Hematopoietic multipotent progenitor cell treated with erythropoietin and hydrocortisone succinate and interleukin-3 and kit ligand, for 15 days (in vitro differentiated cells): ENCODE measurements at regions not wholly inside any gene's neighbourhood (a gene's known extent, or its start where the extent isn't known, plus 50 kb on each side); places are given as distances from the start of the nearest gene placed in this dataset.

Source experiments
- DNase-seq: peaks from one replicate; pipeline ENCODE4 v3.0.0-alpha.2; 2015; ENCODE audit warnings: low spot score

DNA sequence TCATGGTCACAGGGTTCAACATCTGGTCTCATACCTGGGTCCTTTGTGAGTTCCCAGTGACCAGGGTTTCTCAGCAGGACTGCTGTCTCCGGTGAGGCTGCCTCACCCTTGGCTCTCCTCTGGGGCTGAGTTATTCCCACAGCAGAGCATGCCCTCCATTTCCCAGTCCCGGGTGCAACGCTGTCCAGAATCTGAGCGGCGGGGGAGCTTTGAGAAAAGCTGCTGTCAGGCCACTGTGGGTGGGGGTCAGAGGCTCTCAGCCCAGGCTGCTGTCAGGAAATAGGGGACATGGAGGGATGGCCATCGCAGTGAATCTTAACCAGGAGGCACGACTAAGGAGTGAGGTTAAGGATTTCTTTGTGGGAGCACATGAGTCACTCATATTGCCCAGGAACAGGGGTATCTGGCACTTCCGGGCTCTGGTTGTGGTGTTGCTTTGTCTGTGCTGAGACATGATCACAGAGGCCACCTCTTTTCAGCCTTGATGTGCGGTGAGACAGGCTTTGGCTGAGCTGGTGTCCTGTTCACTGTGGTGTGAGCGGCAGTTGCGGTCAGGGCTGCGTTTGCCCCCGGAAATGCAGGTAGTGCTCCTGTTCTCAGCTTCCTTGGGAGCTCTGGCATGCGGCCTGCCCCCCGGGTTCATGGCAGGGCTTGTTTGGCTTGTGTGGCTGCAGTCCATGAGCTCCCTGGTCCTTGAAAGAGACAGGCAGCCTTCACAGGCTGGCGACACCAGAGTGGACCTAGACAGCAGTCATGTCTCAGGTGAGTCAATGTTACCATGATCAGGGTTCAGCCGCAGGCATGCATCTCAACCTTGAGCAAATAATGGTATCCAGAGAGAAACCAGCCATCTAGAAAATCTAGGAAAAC, 310.7 kb upstream of the MYT1L start:
- DNase-seq: no peak

DNA sequence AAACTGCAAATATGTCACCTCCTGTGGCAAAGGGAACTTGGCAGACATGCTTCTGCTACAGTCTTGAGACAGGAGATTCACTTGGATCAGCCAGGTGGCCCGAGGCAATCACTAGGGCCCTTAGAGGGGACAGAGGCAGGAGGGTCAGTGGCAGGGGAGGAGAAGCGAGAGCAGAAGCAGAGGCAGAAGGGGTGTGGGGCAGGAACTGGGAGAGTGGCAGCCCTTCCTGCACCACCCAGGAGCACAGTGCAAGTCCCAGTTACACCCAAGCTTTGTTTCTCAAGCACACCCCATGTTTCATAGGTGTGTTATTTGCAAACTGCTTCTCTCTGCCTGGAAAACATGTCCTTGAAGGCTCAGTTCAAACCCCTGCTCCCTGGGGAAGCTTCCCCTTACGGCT, 309.7 kb upstream of the MYT1L start:
- no peak for DNase-seq

DNA sequence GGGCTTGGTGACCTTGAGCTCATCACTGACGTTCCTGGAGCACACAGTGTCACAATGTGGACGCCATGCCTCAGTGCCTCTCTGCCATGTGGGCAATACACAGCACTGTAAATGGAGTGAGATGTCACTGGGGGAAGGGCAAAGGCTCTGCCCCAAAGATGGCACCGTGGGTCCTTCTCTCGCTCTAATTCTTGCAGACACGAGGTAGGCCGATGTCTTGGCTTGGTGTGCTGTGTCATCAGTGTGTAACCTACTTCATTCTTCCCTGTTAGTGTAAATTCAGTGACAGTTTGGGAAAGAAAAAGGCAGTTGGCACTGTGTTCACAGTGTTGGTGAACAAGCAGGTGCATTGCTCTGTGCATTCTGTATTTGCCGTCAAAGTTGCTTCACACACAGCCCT, 309.3 kb upstream of the MYT1L start:
- DNase-seq: no peak

DNA sequence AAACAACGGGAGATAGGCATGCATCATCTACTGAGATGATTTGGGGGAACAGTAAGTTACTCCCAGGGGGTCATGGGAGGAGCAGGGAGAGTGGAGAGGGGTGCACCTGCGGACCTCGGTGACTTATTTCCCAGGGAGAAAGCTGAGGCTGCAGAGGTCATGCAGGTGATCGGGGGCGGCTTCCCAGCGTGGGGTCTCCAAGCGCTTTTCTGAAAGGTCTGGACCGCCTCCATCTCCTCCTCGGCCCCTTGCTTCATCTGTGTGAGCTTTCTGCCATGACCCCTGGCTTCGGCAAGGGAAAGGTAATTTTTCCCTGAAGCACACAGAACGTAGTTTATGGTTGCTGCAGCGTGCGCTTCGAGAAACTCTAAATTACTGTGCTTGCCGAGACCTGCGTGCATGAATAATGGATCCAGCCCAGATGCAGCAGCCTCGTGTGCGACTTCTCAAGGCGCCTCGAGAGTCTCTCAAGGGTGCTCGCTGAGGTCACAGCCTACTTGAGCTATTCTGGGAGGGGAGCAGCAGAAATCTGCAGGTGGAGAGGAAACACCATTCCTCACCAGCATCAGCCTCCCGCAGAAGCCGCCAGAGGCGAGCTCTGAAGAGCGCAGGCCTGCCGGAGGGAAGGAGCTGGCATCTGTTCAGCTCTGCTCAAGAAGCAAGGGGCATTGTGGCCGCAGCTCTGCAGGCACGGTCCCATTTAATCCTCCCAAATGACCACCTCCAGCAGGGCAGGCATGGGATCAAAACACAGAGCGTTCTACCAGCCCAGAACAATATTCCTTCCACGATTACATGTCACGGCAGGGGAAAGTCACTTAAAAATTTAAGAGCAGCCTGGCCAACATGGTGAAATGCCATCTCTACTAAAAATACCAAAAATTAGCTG, 308.4 kb upstream of the MYT1L start:
- DNase-seq: no peak

DNA sequence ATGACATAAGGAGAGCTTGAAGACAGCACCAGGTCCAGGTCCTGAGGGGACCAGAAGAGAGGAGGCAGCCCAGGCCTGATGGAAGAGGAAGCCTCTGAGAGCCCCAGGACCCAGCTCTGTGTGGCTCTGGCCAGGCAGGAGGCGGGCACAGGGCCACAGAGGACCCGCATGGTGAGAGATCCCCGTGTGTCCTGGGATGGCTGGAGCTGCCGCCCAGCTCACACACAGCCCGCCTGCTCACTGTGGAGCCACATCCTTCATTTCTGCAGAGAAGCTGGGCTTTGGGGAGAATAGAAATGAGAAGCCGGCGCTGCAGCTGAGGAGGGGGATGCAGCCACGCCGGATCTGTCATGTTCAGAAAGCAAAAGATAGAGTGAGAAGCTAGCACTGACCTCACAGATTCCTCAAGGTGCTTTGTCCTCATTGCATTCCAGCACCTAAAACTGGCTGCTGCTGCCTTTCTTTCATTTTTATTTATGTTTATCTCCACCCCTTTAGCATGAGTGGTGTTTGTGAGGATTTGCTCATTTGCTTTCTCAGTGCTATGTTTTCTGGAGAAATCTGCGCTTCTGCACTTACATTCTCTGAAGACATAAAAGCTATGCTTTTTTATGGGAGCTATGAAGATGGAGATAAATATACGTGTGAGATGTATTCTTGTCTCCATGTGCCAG, 307.6 kb upstream of the MYT1L start:
- DNase-seq: no peak

DNA sequence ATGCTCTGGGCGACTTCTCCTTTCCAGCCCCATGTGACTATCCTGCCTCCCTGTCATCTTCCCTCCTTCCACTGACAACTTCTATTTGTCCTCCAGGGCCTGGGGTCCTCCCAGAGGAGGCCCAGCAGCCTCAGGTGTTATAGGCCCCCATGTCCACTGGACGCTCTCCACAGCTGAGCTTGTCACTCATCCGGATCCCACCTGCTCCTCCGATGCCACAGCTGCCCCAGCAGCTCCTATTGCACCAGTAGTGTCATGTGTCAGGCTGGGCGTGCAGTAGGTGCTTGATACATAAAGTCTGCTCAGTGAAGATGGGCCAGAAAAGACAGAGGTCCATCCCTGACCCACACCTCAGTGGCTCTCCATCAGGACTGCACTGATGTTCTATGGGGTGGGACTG, 305.7 kb upstream of the MYT1L start:
- DNase-seq: no peak

DNA sequence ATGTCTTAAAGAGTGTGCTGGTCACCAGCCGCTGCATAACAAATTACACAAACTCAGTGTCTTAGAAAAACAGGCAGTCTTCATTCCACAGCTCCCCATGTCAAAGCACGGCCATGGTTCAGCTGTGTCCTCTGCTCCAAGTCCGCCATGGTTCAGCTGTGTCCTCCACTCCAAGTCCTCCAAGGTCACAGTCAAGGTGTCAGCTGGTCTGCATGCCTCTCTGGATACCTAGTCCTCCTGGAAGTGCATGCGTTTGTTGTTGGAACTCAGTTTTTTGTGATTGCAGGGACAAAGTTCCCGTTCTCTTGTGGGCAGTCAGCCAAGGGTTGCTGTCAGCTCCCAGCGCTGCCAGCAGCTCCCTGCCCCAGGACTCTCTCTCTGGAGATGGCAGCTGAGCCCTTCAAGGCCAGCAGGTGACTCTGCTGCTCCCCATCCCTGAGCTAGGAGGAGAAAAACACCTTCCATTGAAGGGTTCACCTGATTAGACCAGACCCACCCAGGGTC, 304.0 kb upstream of the MYT1L start:
- no peak for DNase-seq

DNA sequence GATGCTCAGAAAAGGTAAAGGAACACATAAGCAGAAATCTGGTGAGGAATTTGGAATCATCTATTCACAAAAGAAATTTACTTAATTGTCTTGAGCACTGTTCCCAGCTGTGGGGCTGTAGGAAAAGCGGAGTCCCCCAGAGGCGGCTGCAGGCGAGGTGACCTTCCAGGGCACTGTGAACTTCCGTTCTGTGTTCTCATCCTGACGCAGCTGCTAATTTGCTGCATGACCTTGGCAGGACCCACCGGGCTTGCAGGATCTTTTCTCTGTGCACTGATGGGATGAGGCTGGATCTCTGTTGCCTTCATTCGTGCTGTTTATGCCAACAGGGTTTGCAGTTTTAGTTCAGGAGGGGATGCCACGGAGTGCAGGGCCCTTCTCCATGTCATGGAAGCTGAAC, 301.9 kb upstream of the MYT1L start:
- no peak for DNase-seq

DNA sequence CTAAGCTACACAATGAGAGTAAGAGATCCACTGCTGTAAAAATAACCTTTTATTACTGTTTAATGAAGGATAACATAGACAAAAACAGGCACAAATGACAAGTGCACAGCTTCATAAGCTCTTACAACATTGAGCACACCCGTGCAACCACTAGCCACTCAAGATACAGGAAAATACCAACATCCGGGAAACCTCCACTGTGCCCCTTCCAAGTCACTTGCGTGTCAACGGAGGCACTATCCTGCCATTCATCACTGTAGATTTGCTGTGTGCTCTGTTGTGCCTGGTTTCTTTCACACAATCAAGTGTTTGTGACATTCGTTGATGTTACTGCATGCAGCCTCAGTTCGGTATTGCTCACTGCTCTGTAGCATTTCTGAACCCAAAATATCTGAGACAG, 292.9 kb upstream of the MYT1L start:
- DNase-seq: no peak

DNA sequence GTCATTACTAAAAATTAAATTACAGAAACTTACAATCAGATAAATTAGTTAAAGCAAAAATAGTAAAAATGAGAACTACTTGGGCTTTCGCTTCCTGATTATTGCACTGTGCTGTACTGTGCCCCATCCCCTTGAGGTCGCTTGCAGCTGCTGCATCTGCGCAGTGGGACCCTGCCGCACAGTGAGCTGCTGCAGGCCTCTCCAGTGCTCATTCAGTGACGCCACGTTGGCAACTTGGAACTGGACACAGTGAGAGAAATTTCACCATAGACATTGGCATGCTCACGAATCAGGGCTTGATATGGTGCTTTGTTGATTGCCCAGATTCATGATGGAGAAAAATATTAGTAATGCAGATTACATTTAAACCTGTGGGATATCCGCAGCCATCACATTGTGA, 290.8 kb upstream of the MYT1L start:
- no peak for DNase-seq

DNA sequence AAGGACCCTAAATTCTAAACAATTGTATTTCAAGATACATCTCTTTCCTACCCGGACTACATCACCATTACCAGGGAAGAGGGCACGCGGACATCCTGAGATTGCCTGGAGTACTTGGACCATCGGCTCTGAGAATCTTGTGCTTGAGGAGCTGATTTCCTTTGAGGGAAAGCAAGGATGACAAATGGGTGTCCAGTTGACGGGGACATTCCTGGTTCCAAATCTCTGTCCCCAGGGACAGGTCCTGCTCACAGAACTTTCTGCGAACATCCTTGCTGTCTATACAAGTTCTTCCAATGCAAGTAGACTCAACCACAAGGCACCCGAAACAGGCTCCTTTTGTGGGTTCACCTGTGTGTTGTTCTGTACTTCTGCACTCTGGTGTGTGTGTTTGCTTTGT, 289.5 kb upstream of the MYT1L start:
- DNase-seq: no peak

DNA sequence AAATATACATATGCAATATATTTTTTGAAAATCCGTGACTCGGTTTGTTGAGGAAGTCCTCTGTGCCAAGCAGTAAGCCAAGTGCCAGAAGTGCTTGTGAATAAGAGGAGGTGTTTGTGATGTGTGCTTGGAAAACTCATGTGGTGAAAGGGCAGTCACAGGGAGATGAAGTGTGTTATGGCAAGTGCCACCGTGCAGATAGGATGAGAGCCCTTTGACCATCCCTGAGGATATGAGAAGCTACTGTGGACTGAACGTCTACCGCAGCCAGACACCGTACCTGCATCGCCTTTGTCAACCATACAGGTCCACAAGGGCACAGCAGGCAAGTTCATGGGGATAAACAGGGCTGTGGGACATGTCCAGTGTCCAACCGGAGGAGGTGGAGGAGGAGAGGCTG, 288.9 kb upstream of the MYT1L start:
- DNase-seq: no peak

DNA sequence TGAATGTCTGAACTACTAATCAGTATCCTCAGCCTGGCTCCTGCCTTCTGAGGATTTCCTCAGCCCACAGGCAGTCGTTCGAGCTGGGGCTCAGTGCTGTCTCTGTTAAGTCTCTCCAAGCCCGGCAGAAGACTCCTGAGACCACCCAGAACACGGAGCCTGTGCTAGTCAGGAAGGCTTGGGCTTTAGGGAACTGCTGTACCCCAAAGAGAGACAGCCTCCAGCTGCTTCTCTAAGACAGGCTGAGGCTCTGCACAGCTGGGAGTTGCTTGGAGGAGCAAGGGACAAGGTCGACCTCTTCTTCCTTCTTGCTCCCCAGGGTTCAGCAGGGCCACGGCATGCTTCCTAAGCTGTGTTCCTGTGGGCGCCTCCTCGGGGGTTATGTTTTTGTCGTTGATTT, 283.4 kb upstream of the MYT1L start:
- no peak for DNase-seq

DNA sequence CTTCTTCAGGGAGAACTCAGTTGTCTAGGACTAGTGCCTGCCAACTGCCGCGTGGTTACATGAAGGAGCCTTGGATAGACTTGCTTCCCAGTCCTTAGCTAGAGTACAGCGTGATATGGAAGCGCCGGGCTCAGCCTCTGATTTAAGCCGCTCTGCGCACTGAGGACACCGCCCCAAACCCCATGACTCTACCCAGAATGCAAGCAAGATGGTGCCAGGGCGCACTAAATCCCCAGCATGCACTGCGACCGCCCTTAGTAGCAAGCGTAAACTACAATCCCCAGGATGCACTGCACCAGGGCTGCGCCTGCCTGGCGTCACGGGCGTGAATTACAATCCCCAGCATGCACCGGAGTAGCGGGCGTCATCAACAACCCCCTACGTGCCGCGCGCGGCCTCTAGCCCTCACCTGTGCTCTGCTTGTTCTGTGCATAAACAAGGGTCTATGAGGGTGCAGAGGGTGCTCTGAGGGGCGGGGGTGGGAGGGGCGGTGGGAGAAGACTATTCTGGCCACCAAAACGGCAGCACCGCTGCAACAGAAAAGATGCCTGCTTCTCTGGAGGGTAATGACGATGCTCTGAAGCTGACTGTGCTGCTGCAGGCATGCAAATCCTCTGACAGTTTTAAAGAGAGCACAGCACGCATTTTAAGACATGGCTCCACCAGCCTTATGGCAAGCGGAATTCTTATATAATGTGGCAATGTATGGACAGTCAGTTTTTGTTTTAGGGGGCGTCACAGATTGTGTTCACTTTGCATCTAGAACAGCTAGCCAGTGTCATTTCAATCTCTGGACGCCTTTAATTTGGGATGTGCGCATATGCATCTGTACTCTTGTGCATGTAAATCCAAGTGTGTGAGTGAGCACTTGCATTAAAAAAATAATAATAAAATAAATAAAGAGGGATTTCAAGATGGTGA, 282.5 kb upstream of the MYT1L start:
- peak; percentile 39 for DNase-seq

DNA sequence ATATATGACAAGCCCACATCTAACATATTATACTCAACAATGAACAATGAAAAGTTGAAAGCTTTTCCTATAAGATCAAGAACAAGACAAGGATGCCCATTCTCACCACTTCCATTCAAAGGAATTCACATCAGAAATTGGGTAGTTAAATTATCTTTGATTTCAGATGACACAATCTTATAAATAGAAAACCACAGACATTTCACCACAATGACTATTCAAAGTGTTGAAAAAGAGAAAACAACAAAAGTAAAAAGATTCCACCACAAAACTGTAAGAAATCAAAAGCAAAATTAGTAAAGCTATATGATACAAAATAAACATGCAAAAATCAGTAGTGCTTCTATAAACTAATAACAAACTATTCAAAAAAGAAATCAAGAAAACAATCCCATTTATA, 279.7 kb upstream of the MYT1L start:
- DNase-seq: no peak

DNA sequence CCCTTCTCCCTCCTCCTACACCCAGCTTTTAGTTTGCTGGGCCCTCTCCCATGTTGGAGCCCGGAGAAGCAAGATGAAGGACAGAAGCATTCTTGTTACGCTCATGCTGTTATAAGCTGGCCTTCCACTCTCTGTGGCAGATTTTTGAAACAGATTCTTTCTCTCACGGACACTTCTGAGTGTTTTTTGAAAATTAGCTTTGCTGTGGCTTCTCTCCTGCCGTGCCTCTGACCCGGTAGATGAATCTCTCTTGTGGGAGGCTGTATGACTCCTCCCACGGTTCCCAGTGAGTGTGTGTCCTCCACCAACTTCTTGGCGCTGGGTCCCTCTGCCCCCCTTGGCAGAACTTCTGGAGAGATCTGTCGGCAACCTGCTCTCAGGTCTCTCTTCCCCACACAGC, 269.3 kb upstream of the MYT1L start:
- no peak for DNase-seq

DNA sequence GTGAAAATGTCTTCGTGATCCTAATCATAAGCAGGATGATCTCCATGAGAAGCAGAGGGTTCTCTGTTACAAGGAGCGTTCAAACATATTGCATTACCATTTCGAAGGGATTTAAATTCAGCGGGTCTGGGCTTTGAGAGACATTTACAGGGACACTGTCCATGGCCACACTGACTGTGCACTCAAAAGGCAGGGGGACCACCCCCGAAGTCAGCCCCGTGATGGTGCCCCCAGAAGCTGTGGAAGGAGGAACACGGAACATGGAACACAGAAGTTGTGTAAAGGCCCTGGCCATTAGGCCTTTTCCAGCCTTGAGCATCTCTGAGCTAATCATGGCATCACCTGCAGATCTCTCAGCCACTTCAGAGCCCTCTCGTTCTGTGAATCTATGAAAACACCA, 268.4 kb upstream of the MYT1L start:
- no peak for DNase-seq

DNA sequence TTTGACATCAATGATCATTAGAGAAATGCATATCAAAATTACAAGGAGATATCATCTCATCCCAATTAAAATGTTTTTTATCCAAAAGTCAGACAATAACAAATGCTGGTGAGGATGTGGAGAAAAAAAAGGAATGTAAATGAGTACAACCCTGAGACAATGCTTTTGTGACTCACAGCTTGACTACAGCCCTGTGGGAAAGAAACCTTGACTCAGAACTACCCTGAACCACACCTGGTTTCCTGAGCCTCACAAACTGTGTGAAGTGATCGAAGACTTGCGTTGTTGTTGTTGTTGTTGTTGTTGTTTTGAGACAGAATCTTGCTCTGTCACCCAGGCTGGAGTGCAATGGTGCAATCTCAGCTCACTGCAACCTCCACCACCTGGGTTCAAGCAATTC, 266.6 kb upstream of the MYT1L start:
- no peak for DNase-seq

DNA sequence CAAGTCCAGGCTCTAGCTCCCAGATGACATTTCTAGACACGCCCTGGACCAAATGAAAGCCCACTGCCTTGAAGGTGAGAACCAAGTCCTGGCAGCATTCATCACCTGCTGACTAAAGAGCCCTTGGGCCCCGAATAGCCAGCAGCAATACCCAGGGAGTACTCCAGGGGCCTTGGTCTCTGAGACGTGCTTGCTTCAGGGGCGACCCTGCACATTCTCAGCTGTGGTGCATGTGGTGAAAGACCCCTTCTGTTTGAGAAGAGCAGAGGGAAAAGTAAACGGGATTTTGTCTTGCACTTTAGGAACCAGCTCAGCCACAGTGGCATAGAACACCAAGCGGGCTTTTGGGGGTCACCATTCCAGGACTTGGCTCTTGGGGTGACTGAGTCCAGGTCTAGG, 260.5 kb upstream of the MYT1L start:
- no peak for DNase-seq

DNA sequence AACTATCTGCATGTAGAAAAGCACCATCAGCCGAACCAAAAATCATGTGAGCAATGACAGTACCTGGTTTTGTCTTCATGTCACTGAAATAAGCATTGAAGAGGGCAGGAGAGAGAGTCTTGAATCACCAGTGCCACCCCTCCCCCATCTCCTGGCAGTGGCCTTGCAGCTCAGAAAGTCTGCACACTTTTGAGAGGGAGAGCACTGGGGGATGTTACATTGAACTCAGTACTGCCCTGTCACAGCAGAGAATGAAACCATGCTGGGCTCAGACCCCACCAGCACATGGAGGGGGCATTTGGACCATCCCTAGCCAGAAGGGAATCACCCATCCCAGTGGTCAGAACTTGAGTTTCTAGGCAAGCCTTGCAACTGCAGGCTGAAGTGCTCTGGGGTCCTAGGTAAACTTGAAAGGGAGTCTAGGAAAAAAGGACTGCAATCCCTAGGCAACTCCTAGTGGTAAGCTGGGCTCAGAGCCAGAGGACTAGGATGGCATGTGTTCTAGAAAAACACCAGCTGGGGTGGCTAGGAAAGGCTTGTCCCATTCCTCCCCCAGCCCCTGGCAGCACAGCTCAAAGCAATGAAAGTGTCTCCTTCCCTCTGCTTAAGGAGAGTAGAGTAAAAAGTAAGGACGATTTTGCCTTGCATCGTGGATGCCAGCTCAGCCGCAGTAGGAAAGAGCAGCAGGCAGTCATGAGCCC, 259.9 kb upstream of the MYT1L start:
- DNase-seq: no peak

DNA sequence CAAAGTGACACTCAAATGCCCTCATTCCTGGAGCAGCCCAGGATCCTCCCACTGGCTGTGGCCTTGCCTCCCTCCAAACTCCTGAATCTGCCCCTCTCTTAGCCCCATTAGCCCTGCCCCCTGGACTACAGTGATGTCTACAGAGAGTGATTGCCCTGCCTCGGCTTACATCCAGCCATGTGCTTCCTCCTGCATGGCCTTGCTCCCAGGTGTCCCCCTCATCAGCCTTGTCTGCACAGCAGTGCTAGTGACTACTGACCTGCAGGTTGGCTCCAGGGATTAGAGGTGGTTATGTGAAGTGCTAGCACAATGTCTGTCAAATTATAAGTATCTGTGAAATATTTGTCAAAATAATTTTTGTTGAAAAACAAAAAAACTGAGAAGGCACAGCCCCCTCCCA, 259.1 kb upstream of the MYT1L start:
- DNase-seq: no peak
